SK-N-SH treated with all-trans-retinoic acid at 6 μM for 48 hours (cell line): ENCODE measurements at regions not wholly inside any gene's neighbourhood (a gene's known extent, or its start where the extent isn't known, plus 50 kb on each side); places are given as distances from the start of the nearest gene placed in this dataset.

Experiments
- BACH2 ChIP-seq: fragments of 250-450 bp; sonication (Bioruptor Pico); IDR thresholded peaks from 2 replicates; pipeline ENCODE4 v1.9.0; 2021; ENCODE audit warnings: mild to moderate bottlenecking, borderline replicate concordance
- CSDC2 ChIP-seq: fragments of 250-450 bp; sonication (Bioruptor Pico); IDR thresholded peaks from 2 replicates; pipeline ENCODE4 v1.5.0; 2020; ENCODE audit warnings: mild to moderate bottlenecking, moderate library complexity
- ISL1 ChIP-seq: fragments of 250-450 bp; sonication (Bioruptor Pico); IDR thresholded peaks from 2 replicates; pipeline ENCODE4 v2.1.2; 2022; ENCODE audit warnings: mild to moderate bottlenecking, moderate library complexity
- OSR1 ChIP-seq: fragments of 250-450 bp; sonication (Bioruptor Pico); IDR thresholded peaks from 2 replicates; pipeline ENCODE4 v1.8.0; 2022; ENCODE audit warnings: moderate library complexity, mild to moderate bottlenecking, inconsistent platforms
- PATZ1 ChIP-seq: fragments of 250-450 bp; sonication (Bioruptor Pico); IDR thresholded peaks from 2 replicates; pipeline ENCODE4 v1.8.0; 2020; ENCODE audit warnings: mild to moderate bottlenecking, moderate library complexity, borderline replicate concordance
- RARB ChIP-seq: fragments of 250-450 bp; sonication (Bioruptor Pico); IDR thresholded peaks from 2 replicates; pipeline ENCODE4 v1.8.0; 2021; ENCODE audit warnings: mild to moderate bottlenecking, moderate library complexity
- TCF4 ChIP-seq: fragments of 250-450 bp; sonication (Bioruptor Pico); IDR thresholded peaks from 2 replicates; pipeline ENCODE4 v1.8.0; 2021; ENCODE audit warnings: mild to moderate bottlenecking, moderate library complexity, borderline replicate concordance
- ZFP3 ChIP-seq: fragments of 250-450 bp; sonication (Bioruptor Pico); IDR thresholded peaks from 2 replicates; pipeline ENCODE4 v1.5.0; 2020; ENCODE audit warnings: mild to moderate bottlenecking, moderate library complexity
- ZNF8 ChIP-seq: fragments of 450-650 bp; formaldehyde crosslinking; IDR thresholded peaks from 2 replicates; pipeline ENCODE4 v1.5.0; 2020; ENCODE audit warnings: mild to moderate bottlenecking, moderate library complexity

- TF ChIP-seq OSR1 (CRISPR knock-in tag) (no peak), BACH2 (no peak), CSDC2 (CRISPR knock-in tag) (no peak), TCF4 (CRISPR knock-in tag) (no peak), PATZ1 (CRISPR knock-in tag) (no peak), ISL1 (no peak), RARB (CRISPR knock-in tag) (no peak), ZFP3 (no peak), ZNF8 (CRISPR knock-in tag) (no peak)
Observed at GRCh38 chr1:114314576-114314975, 160.9 kb upstream of the SYT6 start.
